ENCODE measurements at regions not wholly inside any gene's neighbourhood (a gene's known extent, or its start where the extent isn't known, plus 50 kb on each side); places are given as distances from the start of the nearest gene placed in this dataset.

DNA sequence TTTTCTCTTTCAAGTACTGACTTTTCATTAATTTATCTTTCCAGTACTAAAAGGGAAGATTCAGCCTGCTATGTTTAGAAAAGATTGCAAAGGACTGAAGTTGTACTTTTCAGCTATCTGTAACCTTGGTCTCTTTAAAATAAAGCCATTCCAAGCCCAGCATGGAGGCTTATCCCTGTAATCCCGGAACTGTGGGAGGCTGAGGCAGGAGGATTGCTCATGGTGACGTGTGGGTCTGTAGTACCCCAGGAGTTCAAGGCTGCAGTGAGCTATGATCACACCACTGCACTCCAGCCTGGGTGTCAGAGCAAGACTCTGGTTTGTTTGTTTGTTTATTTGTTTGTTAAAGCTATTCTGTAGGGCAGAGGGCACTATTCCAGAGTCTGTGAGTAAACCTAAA is 50.6 kb upstream of the TMEM170B start:
- no peak for ATAC-seq (replicated peaks; ENCODE audit: extremely low read depth, poor library complexity, severe bottlenecking)
- no peak for DNase-seq (ENCODE audit: low spot score in 2 of 2)
- H3K4me3 Mint-ChIP-seq = no peak overlapping the region
- no peaks in the 10 kb centered on the region for H3K4me1 Mint-ChIP-seq
- no peaks in the 10 kb centered on the region for H3K27me3 Mint-ChIP-seq
- no peaks in the 10 kb centered on the region for H3K9me3 Mint-ChIP-seq
- no peaks in the 10 kb centered on the region for H3K36me3 Mint-ChIP-seq (ENCODE audit: insufficient read depth)
- no peak overlapping the region for H3K27ac Mint-ChIP-seq (ENCODE audit: low read depth)

GRCh38 chr6:11486486-11486885 is 51.1 kb upstream of the TMEM170B start:
- Mint-ChIP-seq H3K27me3 (no peaks in the 10 kb centered on the region), H3K4me1 (no peaks in the 10 kb centered on the region), H3K9me3 (no peaks in the 10 kb centered on the region), H3K4me3 (no peak overlapping the region), H3K27ac (ENCODE audit: low read depth) (no peak overlapping the region), H3K36me3 (ENCODE audit: insufficient read depth) (no peaks in the 10 kb centered on the region)
- DNase-seq (ENCODE audit: low spot score in 2 of 2) (no peak), ATAC-seq (replicated peaks; ENCODE audit: extremely low read depth, poor library complexity, severe bottlenecking) (no peak)

DNA sequence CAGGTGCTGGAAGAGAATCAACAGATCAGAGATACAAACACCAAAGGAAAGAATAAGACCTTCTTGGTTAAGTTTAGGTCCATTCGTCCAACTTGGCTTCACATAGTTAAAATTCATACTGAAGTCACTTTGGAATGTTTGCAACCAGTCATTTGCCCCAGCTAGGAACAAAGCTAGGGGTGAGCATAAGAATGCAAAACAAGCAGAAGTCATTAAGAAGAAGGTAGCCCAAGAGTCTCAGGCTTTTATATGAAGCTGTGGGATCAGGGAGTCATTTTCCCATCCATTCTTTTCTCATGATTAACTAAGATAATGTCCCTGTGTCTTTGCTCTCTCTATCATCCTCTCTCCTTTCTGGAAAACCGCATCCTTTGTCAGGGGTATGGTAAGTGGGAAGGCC is 51.5 kb upstream of the TMEM170B start:
- H3K36me3 Mint-ChIP-seq (ENCODE audit: insufficient read depth) = no peaks in the 10 kb centered on the region
- no peak overlapping the region for H3K4me3 Mint-ChIP-seq
- H3K27me3 Mint-ChIP-seq = no peaks in the 10 kb centered on the region
- H3K27ac Mint-ChIP-seq (ENCODE audit: low read depth) = no peak overlapping the region
- H3K4me1 Mint-ChIP-seq = no peaks in the 10 kb centered on the region
- ATAC-seq (replicated peaks; ENCODE audit: extremely low read depth, poor library complexity, severe bottlenecking) (no peak), DNase-seq (ENCODE audit: low spot score in 2 of 2) (no peak)
- no peaks in the 10 kb centered on the region for H3K9me3 Mint-ChIP-seq

- ATAC-seq (replicated peaks; ENCODE audit: extremely low read depth, poor library complexity, severe bottlenecking) = no peak
- Mint-ChIP-seq H3K4me1 (no peaks in the 10 kb centered on the region), H3K27ac (ENCODE audit: low read depth) (no peak overlapping the region), H3K27me3 (no peaks in the 10 kb centered on the region), H3K9me3 (no peaks in the 10 kb centered on the region), H3K4me3 (no peak overlapping the region), H3K36me3 (ENCODE audit: insufficient read depth) (no peaks in the 10 kb centered on the region)
- no peak for DNase-seq (ENCODE audit: low spot score in 2 of 2)
These were observed 52.3 kb upstream of the TMEM170B start for GRCh38 chr6:11485271-11485670.

GRCh38 chr6:11484441-11484840 is 53.1 kb upstream of the TMEM170B start:
- no peaks in the 10 kb centered on the region for H3K4me1 Mint-ChIP-seq
- no peak for ATAC-seq (replicated peaks; ENCODE audit: extremely low read depth, poor library complexity, severe bottlenecking)
- no peak overlapping the region for H3K4me3 Mint-ChIP-seq
- no peaks in the 10 kb centered on the region for H3K27me3 Mint-ChIP-seq
- no peaks in the 10 kb centered on the region for H3K36me3 Mint-ChIP-seq (ENCODE audit: insufficient read depth)
- H3K9me3 Mint-ChIP-seq = no peaks in the 10 kb centered on the region
- no peak overlapping the region for H3K27ac Mint-ChIP-seq (ENCODE audit: low read depth)
- DNase-seq (ENCODE audit: low spot score in 2 of 2) = no peak

- H3K36me3 Mint-ChIP-seq (ENCODE audit: insufficient read depth) = no peaks in the 10 kb centered on the region
- H3K4me3 Mint-ChIP-seq = no peak overlapping the region
- DNase-seq (ENCODE audit: low spot score in 2 of 2) = no peak
- no peaks in the 10 kb centered on the region for H3K9me3 Mint-ChIP-seq
- no peak for ATAC-seq (replicated peaks; ENCODE audit: extremely low read depth, poor library complexity, severe bottlenecking)
- H3K27ac Mint-ChIP-seq (ENCODE audit: low read depth) = no peak overlapping the region
- H3K27me3 Mint-ChIP-seq = no peaks in the 10 kb centered on the region
- no peaks in the 10 kb centered on the region for H3K4me1 Mint-ChIP-seq
These were observed 54.9 kb upstream of the TMEM170B start for GRCh38 chr6:11482616-11483015.

DNA sequence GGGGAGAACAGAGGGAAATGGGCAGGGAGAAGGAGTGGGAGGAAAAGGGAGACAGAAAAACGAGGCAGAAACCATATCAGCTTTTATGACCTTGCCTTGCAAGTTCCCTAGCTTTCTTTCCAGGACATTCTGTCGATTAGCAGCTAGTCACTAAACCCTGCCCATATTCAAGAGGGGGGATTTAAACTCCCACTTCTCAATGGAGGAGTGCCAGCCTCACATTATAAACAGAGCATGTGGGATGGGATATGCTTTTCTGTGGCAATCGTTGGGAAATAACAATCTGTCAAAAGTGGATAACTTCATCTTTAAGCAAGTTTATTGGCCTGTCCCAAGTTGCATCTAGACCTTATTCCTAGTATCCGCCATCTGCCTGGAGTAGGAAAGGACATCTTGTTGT is 57.0 kb upstream of the TMEM170B start:
- Mint-ChIP-seq H3K4me1 (no peaks in the 10 kb centered on the region), H3K9me3 (no peaks in the 10 kb centered on the region), H3K4me3 (no peak overlapping the region), H3K27ac (ENCODE audit: low read depth) (no peak overlapping the region), H3K27me3 (peaks cover 20% of the 10 kb centered on the region), H3K36me3 (ENCODE audit: insufficient read depth) (no peaks in the 10 kb centered on the region)
- DNase-seq (ENCODE audit: low spot score in 2 of 2) (no peak), ATAC-seq (replicated peaks; ENCODE audit: extremely low read depth, poor library complexity, severe bottlenecking) (no peak)

DNA sequence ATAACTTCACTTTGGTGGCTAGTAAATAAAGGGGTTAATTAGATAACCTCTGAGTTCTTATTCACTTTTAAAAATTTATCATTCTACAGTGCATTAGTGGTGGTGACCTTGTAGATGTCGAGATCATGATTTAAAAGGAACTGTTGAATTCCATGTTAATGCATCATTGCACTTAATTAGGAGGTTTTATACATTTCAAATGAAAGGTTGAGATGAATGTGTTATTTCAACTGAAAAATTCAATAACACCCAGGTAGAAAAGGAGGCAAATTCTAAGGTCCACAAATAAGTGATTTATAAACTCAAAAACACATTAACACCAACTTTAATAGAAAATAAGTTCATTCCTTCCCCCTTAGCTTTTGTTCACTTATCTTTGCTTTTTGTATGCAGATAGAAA is 58.3 kb upstream of the TMEM170B start:
- H3K9me3 Mint-ChIP-seq = no peaks in the 10 kb centered on the region
- no peak overlapping the region for H3K4me3 Mint-ChIP-seq
- ATAC-seq (replicated peaks; ENCODE audit: extremely low read depth, poor library complexity, severe bottlenecking) = no peak
- no peaks in the 10 kb centered on the region for H3K36me3 Mint-ChIP-seq (ENCODE audit: insufficient read depth)
- H3K4me1 Mint-ChIP-seq = no peaks in the 10 kb centered on the region
- peaks cover 27% of the 10 kb centered on the region for H3K27me3 Mint-ChIP-seq
- no peak for DNase-seq (ENCODE audit: low spot score in 2 of 2)
- H3K27ac Mint-ChIP-seq (ENCODE audit: low read depth) = no peak overlapping the region

- Mint-ChIP-seq H3K9me3 (no peaks in the 10 kb centered on the region), H3K27ac (ENCODE audit: low read depth) (no peak overlapping the region), H3K27me3 (peaks cover 32% of the 10 kb centered on the region), H3K36me3 (ENCODE audit: insufficient read depth) (no peaks in the 10 kb centered on the region), H3K4me3 (no peak overlapping the region), H3K4me1 (no peaks in the 10 kb centered on the region)
- DNase-seq (ENCODE audit: low spot score in 2 of 2) (no peak), ATAC-seq (replicated peaks; ENCODE audit: extremely low read depth, poor library complexity, severe bottlenecking) (no peak)
These were observed 59.0 kb upstream of the TMEM170B start for GRCh38 chr6:11478586-11478985.

DNA sequence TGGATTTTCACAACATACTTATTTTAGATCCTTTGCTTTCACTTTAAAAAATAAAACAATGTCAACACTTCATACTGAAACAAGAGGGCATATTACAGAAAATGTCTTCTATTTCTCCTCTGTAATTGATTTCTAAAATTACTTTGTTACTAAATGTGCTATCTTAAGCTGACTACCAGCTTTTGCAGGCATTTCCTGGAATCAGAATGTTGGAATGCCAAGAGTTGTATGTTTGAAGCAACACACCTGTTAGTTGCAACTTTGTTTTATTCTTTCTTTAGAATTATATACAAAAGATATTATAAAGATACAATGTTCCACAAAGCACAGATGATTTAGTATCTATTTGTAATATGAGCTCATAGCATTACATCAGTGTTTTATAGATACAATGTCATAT is 62.5 kb upstream of the TMEM170B start:
- peaks cover 32% of the 10 kb centered on the region for H3K27me3 Mint-ChIP-seq
- H3K4me3 Mint-ChIP-seq = no peak overlapping the region
- no peaks in the 10 kb centered on the region for H3K9me3 Mint-ChIP-seq
- no peaks in the 10 kb centered on the region for H3K36me3 Mint-ChIP-seq (ENCODE audit: insufficient read depth)
- no peak for ATAC-seq (replicated peaks; ENCODE audit: extremely low read depth, poor library complexity, severe bottlenecking)
- H3K27ac Mint-ChIP-seq (ENCODE audit: low read depth) = no peak overlapping the region
- H3K4me1 Mint-ChIP-seq = no peaks in the 10 kb centered on the region
- no peak for DNase-seq (ENCODE audit: low spot score in 2 of 2)

- no peak for ATAC-seq (replicated peaks; ENCODE audit: extremely low read depth, poor library complexity, severe bottlenecking)
- DNase-seq (ENCODE audit: low spot score in 2 of 2) = no peak
- peaks cover 32% of the 10 kb centered on the region for H3K27me3 Mint-ChIP-seq
- H3K36me3 Mint-ChIP-seq (ENCODE audit: insufficient read depth) = no peaks in the 10 kb centered on the region
- no peaks in the 10 kb centered on the region for H3K9me3 Mint-ChIP-seq
- no peak overlapping the region for H3K4me3 Mint-ChIP-seq
- no peak overlapping the region for H3K27ac Mint-ChIP-seq (ENCODE audit: low read depth)
- H3K4me1 Mint-ChIP-seq = no peaks in the 10 kb centered on the region
These were observed 64.4 kb upstream of the TMEM170B start for GRCh38 chr6:11473008-11473740.

GRCh38 chr6:11471261-11471660 is 66.3 kb upstream of the TMEM170B start:
- ATAC-seq (replicated peaks; ENCODE audit: extremely low read depth, poor library complexity, severe bottlenecking) = no peak
- no peaks in the 10 kb centered on the region for H3K36me3 Mint-ChIP-seq (ENCODE audit: insufficient read depth)
- no peaks in the 10 kb centered on the region for H3K4me1 Mint-ChIP-seq
- no peak overlapping the region for H3K27ac Mint-ChIP-seq (ENCODE audit: low read depth)
- H3K4me3 Mint-ChIP-seq = no peak overlapping the region
- no peak for DNase-seq (ENCODE audit: low spot score in 2 of 2)
- peaks cover 19% of the 10 kb centered on the region for H3K27me3 Mint-ChIP-seq
- H3K9me3 Mint-ChIP-seq = no peaks in the 10 kb centered on the region

GRCh38 chr6:11469684-11470083 is 67.9 kb upstream of the TMEM170B start:
- Mint-ChIP-seq H3K36me3 (ENCODE audit: insufficient read depth) (no peaks in the 10 kb centered on the region), H3K9me3 (no peaks in the 10 kb centered on the region), H3K27ac (ENCODE audit: low read depth) (no peak overlapping the region), H3K27me3 (peaks cover 9% of the 10 kb centered on the region), H3K4me1 (no peaks in the 10 kb centered on the region), H3K4me3 (no peak overlapping the region)
- no peak for ATAC-seq (replicated peaks; ENCODE audit: extremely low read depth, poor library complexity, severe bottlenecking)
- DNase-seq (ENCODE audit: low spot score in 2 of 2) = no peak

Data from central memory CD8-positive, alpha-beta T cell (primary cell).